ENCODE measurements at regions not wholly inside any gene's neighbourhood (a gene's known extent, or its start where the extent isn't known, plus 50 kb on each side); places are given as distances from the start of the nearest gene placed in this dataset.

- no peak for TF ChIP-seq CTCF (IDR thresholded peaks at IDR 0.05)
- no peak for TF ChIP-seq POLR2AphosphoS5 (IDR thresholded peaks at IDR 0.05)
Observed at GRCh38 chr4:57443308-57443707, 333.1 kb upstream of the IGFBP7 start.

Data from transverse colon (tissue), 4 donors.